PC-9 (cell line): ENCODE measurements at regions not wholly inside any gene's neighbourhood (a gene's known extent, or its start where the extent isn't known, plus 50 kb on each side); places are given as distances from the start of the nearest gene placed in this dataset.

ENCODE experiments used
- BruUV-seq: library from RNA; stranded (reverse); fragments of 400-500 nt; replicated peaks from 2 replicates; lab custom pipeline; 2021; lab: Mats Ljungman, UMichigan
- CTCF ChIA-PET: fragments of 300-600 bp; sonication (Branson Sonifier 250); formaldehyde crosslinking; loops from one replicate; lab custom pipeline; 2022; ENCODE audit warnings: antibody characterized with exemption; lab: Charles Lee
- POLR2A ChIA-PET: fragments of 300-600 bp; sonication (Branson Sonifier 250); formaldehyde crosslinking; loops from one replicate; lab custom pipeline; 2022; ENCODE audit warnings: antibody characterized with exemption; ENCODE audit not compliant: unreplicated experiment; lab: Charles Lee
- DNase-seq, 2 experiments: peaks; one replicate each; pipeline versions ENCODE4 v3.0.0 to v3.0.0-alpha.2; 2015 to 2022; ENCODE audit warnings: mixed read lengths in 1 of 2
- H2AFZ ChIP-seq: fragments of 200-600 bp; sonication (generic); 2 replicates; pipeline ENCODE4 v1.8.1; 2017; ENCODE audit warnings: antibody characterized with exemption
- H3F3A ChIP-seq: fragments of 200-600 bp; sonication (generic); 2 replicates; pipeline ENCODE4 v1.8.1; 2017; ENCODE audit warnings: antibody characterized with exemption, mild to moderate bottlenecking, low read depth; ENCODE audit not compliant: insufficient read depth
- H3K27ac ChIP-seq: fragments of 200-600 bp; sonication (generic); 2 replicates; pipeline ENCODE4 v1.6.1; 2016; ENCODE audit warnings: mixed run types
- H3K27me3 ChIP-seq: fragments of 200-600 bp; sonication (generic); 2 replicates; pipeline ENCODE4 v1.6.1; 2016; ENCODE audit warnings: low read depth, mixed run types; ENCODE audit not compliant: insufficient read depth
- H3K36me3 ChIP-seq: fragments of 200-600 bp; sonication (generic); 2 replicates; pipeline ENCODE4 v1.6.1; 2016; ENCODE audit warnings: low read depth, mixed run types
- H3K4me1 ChIP-seq: fragments of 200-600 bp; sonication (generic); replicated peaks from 2 replicates; pipeline ENCODE4 v1.6.1; 2016; ENCODE audit warnings: mixed run types; ENCODE audit not compliant: insufficient read depth
- H3K4me2 ChIP-seq: fragments of 200-600 bp; sonication (generic); 2 replicates; pipeline ENCODE4 v1.6.1; 2017; ENCODE audit warnings: mixed run types
- H3K4me3 ChIP-seq: fragments of 200-600 bp; sonication (generic); 2 replicates; pipeline ENCODE4 v1.6.1; 2016; ENCODE audit warnings: mixed run types
- H3K79me2 ChIP-seq: fragments of 200-600 bp; sonication (generic); 2 replicates; pipeline ENCODE4 v1.6.1; 2017; ENCODE audit warnings: low read depth, mixed run types
- H3K9me2 ChIP-seq: fragments of 200-600 bp; sonication (generic); 2 replicates; pipeline ENCODE4 v1.8.1; 2017; ENCODE audit warnings: mild to moderate bottlenecking; ENCODE audit not compliant: insufficient read depth
- H3K9me3 ChIP-seq: fragments of 200-600 bp; sonication (generic); 2 replicates; pipeline ENCODE4 v1.8.1; 2016; ENCODE audit warnings: low read depth; ENCODE audit not compliant: insufficient read depth
- H4K20me1 ChIP-seq: fragments of 200-600 bp; sonication (generic); 2 replicates; pipeline ENCODE4 v1.8.1; 2017; ENCODE audit not compliant: insufficient read depth
- EZH2 ChIP-seq: fragments of 200-600 bp; sonication (generic); IDR thresholded peaks from 2 replicates; pipeline ENCODE4 v1.8.0; 2017; ENCODE audit warnings: antibody characterized with exemption, low read depth
- intact Hi-C: fragments of 100-400 bp; cut with micrococcal nuclease; formaldehyde crosslinking; loops from one replicate; pipeline ENCODE4 v1.10.0; 2022; ENCODE audit not compliant: unreplicated experiment
- TF ChIP-seq, protein P1 (sequence below): fragments of 200-600 bp; sonication (generic); conservative IDR thresholded peaks from 2 replicates; pipeline ENCODE4 v1.6.1; 2017; ENCODE audit warnings: mixed run types, antibody characterized with exemption, mild to moderate bottlenecking, moderate library complexity

GRCh38 chr1:99464738-99465137 lies 181.2 kb upstream of the PALMD start:
- H3F3A ChIP-seq = no peaks in the 10 kb centered on the region
- H3K4me3 ChIP-seq = no peak overlapping the region
- H2AFZ ChIP-seq = no peak overlapping the region
- BruUV-seq = no TSS peak
- no peaks in the 10 kb centered on the region for H3K27me3 ChIP-seq
- intact Hi-C loops = no loop called here
- no peak overlapping the region for H3K4me2 ChIP-seq
- H3K36me3 ChIP-seq = no peaks in the 10 kb centered on the region
- CTCF ChIA-PET = no interaction called here
- TF ChIP-seq, protein P1, sequence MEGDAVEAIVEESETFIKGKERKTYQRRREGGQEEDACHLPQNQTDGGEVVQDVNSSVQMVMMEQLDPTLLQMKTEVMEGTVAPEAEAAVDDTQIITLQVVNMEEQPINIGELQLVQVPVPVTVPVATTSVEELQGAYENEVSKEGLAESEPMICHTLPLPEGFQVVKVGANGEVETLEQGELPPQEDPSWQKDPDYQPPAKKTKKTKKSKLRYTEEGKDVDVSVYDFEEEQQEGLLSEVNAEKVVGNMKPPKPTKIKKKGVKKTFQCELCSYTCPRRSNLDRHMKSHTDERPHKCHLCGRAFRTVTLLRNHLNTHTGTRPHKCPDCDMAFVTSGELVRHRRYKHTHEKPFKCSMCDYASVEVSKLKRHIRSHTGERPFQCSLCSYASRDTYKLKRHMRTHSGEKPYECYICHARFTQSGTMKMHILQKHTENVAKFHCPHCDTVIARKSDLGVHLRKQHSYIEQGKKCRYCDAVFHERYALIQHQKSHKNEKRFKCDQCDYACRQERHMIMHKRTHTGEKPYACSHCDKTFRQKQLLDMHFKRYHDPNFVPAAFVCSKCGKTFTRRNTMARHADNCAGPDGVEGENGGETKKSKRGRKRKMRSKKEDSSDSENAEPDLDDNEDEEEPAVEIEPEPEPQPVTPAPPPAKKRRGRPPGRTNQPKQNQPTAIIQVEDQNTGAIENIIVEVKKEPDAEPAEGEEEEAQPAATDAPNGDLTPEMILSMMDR = no peak
- no peak for TF ChIP-seq EZH2
- H3K79me2 ChIP-seq = no peaks in the 10 kb centered on the region
- POLR2A ChIA-PET = no interaction called here
- H3K9me2 ChIP-seq = no peaks in the 10 kb centered on the region
- no peaks in the 10 kb centered on the region for H4K20me1 ChIP-seq
- no peak for DNase-seq
- H3K9me3 ChIP-seq = no peaks in the 10 kb centered on the region
- no peaks in the 10 kb centered on the region; the same call in 1 of the 2 replicates for H3K4me1 ChIP-seq
- no peak overlapping the region for H3K27ac ChIP-seq

DNA sequence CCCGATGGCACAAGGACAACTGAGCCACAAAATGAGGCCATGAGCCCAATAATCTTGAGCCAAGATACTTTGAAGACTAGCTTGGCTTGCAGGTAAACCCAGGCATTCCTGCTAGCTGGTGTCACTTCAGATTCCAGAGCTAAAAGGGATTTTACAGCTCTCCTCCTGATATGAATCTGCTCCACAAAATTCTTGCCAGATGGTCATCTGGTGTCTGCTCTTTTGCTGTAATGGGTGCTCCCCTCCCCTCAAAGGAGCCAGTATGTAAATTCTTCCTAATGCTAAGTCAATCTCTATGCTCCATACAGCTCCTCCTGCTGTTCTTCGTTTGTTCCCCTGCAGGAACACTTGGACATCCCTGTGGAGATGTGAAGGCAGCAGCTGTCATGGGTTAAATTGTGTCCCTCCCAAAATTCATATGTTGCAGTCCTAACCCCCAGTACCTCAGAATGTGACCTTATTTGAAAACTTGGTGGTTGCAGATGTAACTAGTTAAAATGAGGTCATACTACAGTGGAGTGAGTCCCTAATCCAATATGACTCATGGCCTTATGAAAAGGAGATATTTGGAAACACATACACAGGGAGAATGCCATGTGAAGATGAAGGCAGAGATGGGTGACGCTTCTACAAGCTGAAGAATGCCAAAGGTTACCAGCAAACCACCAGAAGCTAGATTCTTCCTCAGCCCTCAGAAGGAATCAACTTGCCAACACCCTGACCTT lies 180.6 kb upstream of the PALMD start:
- intact Hi-C loops = no loop called here
- H3K27me3 ChIP-seq = no peaks in the 10 kb centered on the region
- no peaks in the 10 kb centered on the region for H4K20me1 ChIP-seq
- H3K36me3 ChIP-seq = no peaks in the 10 kb centered on the region
- H3F3A ChIP-seq = no peaks in the 10 kb centered on the region
- no peak overlapping the region for H2AFZ ChIP-seq
- ChIA-PET CTCF (no interaction called here), POLR2A (no interaction called here)
- H3K9me2 ChIP-seq = no peaks in the 10 kb centered on the region
- H3K4me3 ChIP-seq = no peak overlapping the region
- H3K4me2 ChIP-seq = no peak overlapping the region
- H3K27ac ChIP-seq = no peak overlapping the region
- BruUV-seq = no TSS peak
- no peaks in the 10 kb centered on the region for H3K79me2 ChIP-seq
- H3K4me1 ChIP-seq = no peaks in the 10 kb centered on the region; the same call in 1 of the 2 replicates
- H3K9me3 ChIP-seq = no peaks in the 10 kb centered on the region
- TF ChIP-seq EZH2 = no peak
- TF ChIP-seq, protein P1 = no peak
- peak in 1 of 2 experiments; percentile 76 for DNase-seq

- no TSS peak for BruUV-seq
- H3K36me3 ChIP-seq = no peaks in the 10 kb centered on the region
- no peaks in the 10 kb centered on the region for H3K9me3 ChIP-seq
- POLR2A ChIA-PET = no interaction called here
- no peak overlapping the region for H3K4me3 ChIP-seq
- H3K79me2 ChIP-seq = no peaks in the 10 kb centered on the region
- no peaks in the 10 kb centered on the region for H4K20me1 ChIP-seq
- TF ChIP-seq, protein P1 = no peak
- TF ChIP-seq EZH2 = no peak
- no peaks in the 10 kb centered on the region; the same call in 1 of the 2 replicates for H3K4me1 ChIP-seq
- H3K9me2 ChIP-seq = no peaks in the 10 kb centered on the region
- CTCF ChIA-PET = no interaction called here
- intact Hi-C loops = no loop called here
- DNase-seq = no peak
- H3K27me3 ChIP-seq = no peaks in the 10 kb centered on the region
- no peak overlapping the region for H2AFZ ChIP-seq
- H3K4me2 ChIP-seq = no peak overlapping the region
- H3F3A ChIP-seq = no peaks in the 10 kb centered on the region
- no peak overlapping the region for H3K27ac ChIP-seq
Observed at GRCh38 chr1:99467645-99468044, 178.3 kb upstream of the PALMD start.
